Tibial nerve (tissue), 4 donors: ENCODE measurements at regions not wholly inside any gene's neighbourhood (a gene's known extent, or its start where the extent isn't known, plus 50 kb on each side); places are given as distances from the start of the nearest gene placed in this dataset.

Experiments
- DNase-seq, 2 donors: peaks; one replicate each; pipeline ENCODE4 v3.0.0-alpha.2; 2019; ENCODE audit warnings: low spot score in 2 of 2
- H3K27ac ChIP-seq, 4 donors: fragments of 200-600 bp; sonication (generic) in 3 of 4; one replicate each; pipeline ENCODE4 v1.5.1; 2017 to 2019; ENCODE audit warnings: mild to moderate bottlenecking in 1 of 4
- H3K27me3 ChIP-seq, 2 donors: fragments of 200-600 bp; sonication (generic) in 1 of 2; one replicate each; pipeline versions ENCODE4 v1.5.1 to v1.6.0; 2017 to 2019
- H3K36me3 ChIP-seq, 3 donors: fragments of 200-600 bp; sonication (generic); one replicate each; pipeline ENCODE4 v1.5.1; 2018 to 2019
- H3K4me1 ChIP-seq, 4 donors: fragments of 200-600 bp; sonication (generic) in 3 of 4; one replicate each; pipeline ENCODE4 v1.5.1; 2017 to 2019
- H3K4me3 ChIP-seq, 4 donors: fragments of 200-600 bp; sonication (generic) in 3 of 4; one replicate each; pipeline ENCODE4 v1.5.1; 2017 to 2019; ENCODE audit warnings: mild to moderate bottlenecking in 1 of 4, moderate library complexity in 1 of 4
- H3K9me3 ChIP-seq, 4 donors: fragments of 200-600 bp; sonication (generic) in 3 of 4; one replicate each; pipeline ENCODE4 v1.5.1; 2017 to 2019
- EP300 ChIP-seq, 2 donors: sonication (generic); formaldehyde crosslinking; IDR thresholded peaks; one replicate each; pipeline ENCODE4 v1.6.1; 2017; ENCODE audit warnings: antibody characterized with exemption in 2 of 2, mild to moderate bottlenecking in 1 of 2
- POLR2A ChIP-seq, 2 donors: fragments of 450-650 bp; IDR thresholded peaks; one replicate each; pipeline ENCODE4 v1.6.1; 2017; ENCODE audit warnings: antibody characterized with exemption in 2 of 2, mild to moderate bottlenecking in 2 of 2, moderate library complexity in 2 of 2
- WGBS, 2 donors: methylation state at CpG; one replicate each; pipeline ENCODE4 v1.1.5; 2018; 5-methylcytosine and 5-hydroxymethylcytosine counted together
- TF ChIP-seq, protein P1 (sequence below), 5 experiments: fragments of 200-600 bp in 3 of 5; fragments of 450-650 bp in 2 of 5; sonication (generic) in 3 of 5; IDR thresholded peaks; one replicate each; pipeline ENCODE4 v1.5.1; 2016 to 2019; ENCODE audit warnings: antibody characterized with exemption in 5 of 5, mild to moderate bottlenecking in 3 of 5, moderate library complexity in 2 of 5

DNA sequence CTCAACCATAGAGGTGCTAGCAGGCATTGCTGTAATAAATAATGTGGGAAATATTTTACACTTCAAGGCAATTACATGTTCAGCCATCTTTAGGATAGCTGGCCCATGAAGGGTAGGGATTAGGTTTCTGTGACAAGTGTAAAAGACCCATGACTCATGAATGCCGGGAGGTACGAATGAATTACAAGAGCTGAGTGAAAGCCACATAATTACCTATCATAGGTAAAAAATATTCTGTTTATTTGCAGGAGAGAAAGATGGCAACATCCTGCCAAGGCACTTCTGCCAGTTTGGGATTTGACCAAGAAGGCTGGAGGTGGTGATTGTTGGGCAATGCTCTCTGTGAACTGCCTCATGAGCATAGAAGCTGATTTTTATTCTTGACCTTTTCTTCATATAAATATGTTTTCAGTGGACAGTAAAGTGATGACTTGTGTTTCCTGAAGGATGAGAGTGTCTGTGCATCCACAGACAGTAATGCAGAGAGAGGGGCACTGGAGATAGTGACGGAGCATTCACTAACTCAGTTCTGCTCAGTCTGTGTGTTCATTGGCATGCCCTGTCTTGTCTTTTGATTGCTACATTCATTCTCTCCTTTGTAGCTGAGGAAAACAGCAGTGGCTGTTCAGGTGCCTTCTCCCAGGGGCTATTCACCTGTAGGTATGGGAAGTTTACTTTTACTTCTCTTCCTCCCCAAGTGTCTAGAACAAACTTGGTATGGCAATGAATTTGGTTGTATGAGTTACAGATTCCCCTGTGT, 481.1 kb downstream of the TFAP2B start:
- Histone ChIP-seq H3K9me3 (no peaks in the 10 kb centered on the region), H3K27ac (no peak overlapping the region), H3K36me3 (no peaks in the 10 kb centered on the region), H3K4me3 (no peak overlapping the region), H3K4me1 (no peaks in the 10 kb centered on the region), H3K27me3 (no peaks in the 10 kb centered on the region)
- no peak for DNase-seq
- TF ChIP-seq, protein P1, sequence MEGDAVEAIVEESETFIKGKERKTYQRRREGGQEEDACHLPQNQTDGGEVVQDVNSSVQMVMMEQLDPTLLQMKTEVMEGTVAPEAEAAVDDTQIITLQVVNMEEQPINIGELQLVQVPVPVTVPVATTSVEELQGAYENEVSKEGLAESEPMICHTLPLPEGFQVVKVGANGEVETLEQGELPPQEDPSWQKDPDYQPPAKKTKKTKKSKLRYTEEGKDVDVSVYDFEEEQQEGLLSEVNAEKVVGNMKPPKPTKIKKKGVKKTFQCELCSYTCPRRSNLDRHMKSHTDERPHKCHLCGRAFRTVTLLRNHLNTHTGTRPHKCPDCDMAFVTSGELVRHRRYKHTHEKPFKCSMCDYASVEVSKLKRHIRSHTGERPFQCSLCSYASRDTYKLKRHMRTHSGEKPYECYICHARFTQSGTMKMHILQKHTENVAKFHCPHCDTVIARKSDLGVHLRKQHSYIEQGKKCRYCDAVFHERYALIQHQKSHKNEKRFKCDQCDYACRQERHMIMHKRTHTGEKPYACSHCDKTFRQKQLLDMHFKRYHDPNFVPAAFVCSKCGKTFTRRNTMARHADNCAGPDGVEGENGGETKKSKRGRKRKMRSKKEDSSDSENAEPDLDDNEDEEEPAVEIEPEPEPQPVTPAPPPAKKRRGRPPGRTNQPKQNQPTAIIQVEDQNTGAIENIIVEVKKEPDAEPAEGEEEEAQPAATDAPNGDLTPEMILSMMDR (IDR thresholded peaks at IDR 0.05): no peak
- TF ChIP-seq POLR2A (IDR thresholded peaks at IDR 0.05) (no peak), EP300 (IDR thresholded peaks at IDR 0.05) (no peak)
- 86 to 93% methylated on average over 3 of the region's 3 CpGs for WGBS, 2 donors

DNA sequence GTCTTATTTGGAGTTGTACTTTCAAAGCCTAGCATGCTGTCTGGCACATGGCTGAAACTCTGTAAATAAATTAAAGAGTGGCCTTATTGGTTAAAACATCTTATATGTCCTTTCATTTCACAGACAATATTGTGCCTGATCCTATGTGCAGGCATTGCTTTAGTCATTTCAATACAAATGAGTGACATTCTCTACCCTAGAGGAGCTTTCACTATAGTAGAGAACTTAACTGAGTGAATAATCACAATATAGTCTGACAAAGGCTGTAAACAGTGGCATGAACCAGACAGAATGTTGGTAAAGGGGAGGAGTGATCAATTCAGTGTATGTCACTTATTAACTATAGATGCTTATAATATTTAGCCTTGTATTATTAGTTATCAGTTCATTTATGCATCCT, 481.8 kb downstream of the TFAP2B start:
- Histone ChIP-seq H3K27me3 (no peaks in the 10 kb centered on the region), H3K36me3 (no peaks in the 10 kb centered on the region), H3K4me1 (no peaks in the 10 kb centered on the region), H3K4me3 (no peak overlapping the region), H3K27ac (no peak overlapping the region), H3K9me3 (no peaks in the 10 kb centered on the region)
- TF ChIP-seq EP300 (IDR thresholded peaks at IDR 0.05) (no peak), POLR2A (IDR thresholded peaks at IDR 0.05) (no peak)
- TF ChIP-seq, protein P1 (IDR thresholded peaks at IDR 0.05): no peak
- no peak for DNase-seq

DNA sequence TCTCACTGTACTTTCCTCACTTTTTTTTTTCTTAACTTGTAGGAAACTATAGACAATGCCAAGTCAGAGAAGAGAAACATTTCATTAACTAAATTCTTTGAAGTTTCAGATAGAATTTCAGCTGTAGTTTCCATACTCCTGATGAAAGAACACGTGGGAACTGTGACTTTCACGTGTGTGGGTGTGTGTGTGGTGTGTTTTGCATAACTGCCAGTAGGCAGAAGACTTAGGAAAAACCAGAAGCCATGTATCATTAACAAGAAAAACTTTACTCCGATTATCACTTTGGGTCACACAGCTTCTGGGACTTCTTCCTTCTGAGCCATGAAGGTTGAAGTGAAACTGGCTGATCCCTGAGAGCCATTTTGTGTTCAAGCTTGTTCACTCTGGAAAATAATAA, 483.3 kb downstream of the TFAP2B start:
- H3K27me3 ChIP-seq: no peaks in the 10 kb centered on the region
- no peak for TF ChIP-seq EP300 (IDR thresholded peaks at IDR 0.05)
- TF ChIP-seq, protein P1 (IDR thresholded peaks at IDR 0.05): no peak
- TF ChIP-seq POLR2A (IDR thresholded peaks at IDR 0.05): no peak
- WGBS, 2 donors: 39 to 43% methylated on average over 3 of the region's 3 CpGs
- H3K27ac ChIP-seq: no peak overlapping the region
- no peaks in the 10 kb centered on the region for H3K36me3 ChIP-seq
- H3K4me1 ChIP-seq: no peaks in the 10 kb centered on the region
- no peak for DNase-seq
- H3K4me3 ChIP-seq: no peak overlapping the region
- H3K9me3 ChIP-seq: no peaks in the 10 kb centered on the region

DNA sequence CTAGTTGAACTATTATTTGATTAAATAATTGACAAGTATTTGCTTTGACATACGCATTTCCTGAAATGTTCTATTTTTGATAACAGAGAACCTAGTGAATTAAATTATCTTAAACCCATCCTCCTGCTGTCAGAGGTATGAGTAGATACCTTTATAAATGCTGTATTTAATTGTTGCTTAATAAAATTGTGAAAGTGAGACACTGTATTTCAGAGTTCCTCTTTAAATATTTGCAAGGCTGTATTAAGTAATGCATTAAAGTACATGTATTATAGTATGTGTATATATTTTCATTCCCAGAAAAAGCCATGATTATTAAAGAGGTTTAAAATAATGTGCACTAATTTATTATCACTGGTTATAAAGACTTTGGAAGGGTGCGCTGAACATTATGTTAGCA, 483.8 kb downstream of the TFAP2B start:
- Histone ChIP-seq H3K36me3 (no peaks in the 10 kb centered on the region), H3K9me3 (no peaks in the 10 kb centered on the region), H3K4me3 (no peak overlapping the region), H3K27ac (no peak overlapping the region), H3K4me1 (no peaks in the 10 kb centered on the region), H3K27me3 (no peaks in the 10 kb centered on the region)
- DNase-seq: no peak
- 95 to 99% methylated on average over 2 of the region's 2 CpGs for WGBS, 2 donors
- TF ChIP-seq, protein P1 (IDR thresholded peaks at IDR 0.05): no peak
- TF ChIP-seq EP300 (IDR thresholded peaks at IDR 0.05): no peak
- TF ChIP-seq POLR2A (IDR thresholded peaks at IDR 0.05): no peak

DNA sequence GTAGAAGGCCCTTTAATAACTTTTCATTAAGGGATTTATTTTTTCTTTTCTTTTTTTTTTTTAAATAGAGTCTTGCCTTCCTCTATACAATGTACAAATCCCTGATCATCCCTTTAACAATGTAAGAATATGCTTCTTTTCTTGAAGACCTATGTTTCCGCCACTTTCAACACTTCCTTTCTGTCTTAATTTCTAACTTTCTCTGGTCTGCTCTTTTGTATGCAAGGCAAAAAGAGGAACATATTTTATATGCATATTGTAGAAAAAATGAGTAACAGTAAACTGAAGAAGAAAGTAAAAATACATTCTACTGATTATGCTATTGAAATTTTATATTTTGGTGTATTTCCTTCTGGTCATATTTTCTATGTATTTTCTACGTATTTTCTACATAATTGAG, 484.7 kb downstream of the TFAP2B start:
- TF ChIP-seq EP300 (IDR thresholded peaks at IDR 0.05) (no peak), POLR2A (IDR thresholded peaks at IDR 0.05) (no peak)
- DNase-seq: no peak
- H3K27me3 ChIP-seq: no peaks in the 10 kb centered on the region
- no peaks in the 10 kb centered on the region for H3K36me3 ChIP-seq
- H3K27ac ChIP-seq: no peak overlapping the region
- H3K4me3 ChIP-seq: no peak overlapping the region
- no peaks in the 10 kb centered on the region for H3K4me1 ChIP-seq
- H3K9me3 ChIP-seq: no peaks in the 10 kb centered on the region
- 83 to 90% methylated on average over 2 of the region's 2 CpGs for WGBS, 2 donors
